ENCODE measurements at regions not wholly inside any gene's neighbourhood (a gene's known extent, or its start where the extent isn't known, plus 50 kb on each side); places are given as distances from the start of the nearest gene placed in this dataset.

- no peak for TF ChIP-seq NFYB (IDR thresholded peaks at IDR 0.05; ENCODE audit: insufficient read depth, low read depth, low read length)
- no peak for TF ChIP-seq TBL1XR1 (IDR thresholded peaks at IDR 0.05; ENCODE audit: low read depth, low read length)
- TF ChIP-seq SMARCA5 (IDR thresholded peaks at IDR 0.05): no peak
- no peak; the same call in 1 of the 2 replicates for TF ChIP-seq ZBED1 (IDR thresholded peaks at IDR 0.05; ENCODE audit: borderline replicate concordance)
- TF ChIP-seq, protein P1, sequence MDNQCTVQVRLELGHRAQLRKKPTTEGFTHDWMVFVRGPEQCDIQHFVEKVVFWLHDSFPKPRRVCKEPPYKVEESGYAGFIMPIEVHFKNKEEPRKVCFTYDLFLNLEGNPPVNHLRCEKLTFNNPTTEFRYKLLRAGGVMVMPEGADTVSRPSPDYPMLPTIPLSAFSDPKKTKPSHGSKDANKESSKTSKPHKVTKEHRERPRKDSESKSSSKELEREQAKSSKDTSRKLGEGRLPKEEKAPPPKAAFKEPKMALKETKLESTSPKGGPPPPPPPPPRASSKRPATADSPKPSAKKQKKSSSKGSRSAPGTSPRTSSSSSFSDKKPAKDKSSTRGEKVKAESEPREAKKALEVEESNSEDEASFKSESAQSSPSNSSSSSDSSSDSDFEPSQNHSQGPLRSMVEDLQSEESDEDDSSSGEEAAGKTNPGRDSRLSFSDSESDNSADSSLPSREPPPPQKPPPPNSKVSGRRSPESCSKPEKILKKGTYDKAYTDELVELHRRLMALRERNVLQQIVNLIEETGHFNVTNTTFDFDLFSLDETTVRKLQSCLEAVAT (IDR thresholded peaks at IDR 0.05): no peak
- TF ChIP-seq FOXK2 (IDR thresholded peaks at IDR 0.05): no peak
- peak in 1 of 2 experiments; percentile 27; a peak in 2 of 4 replicates for TF ChIP-seq IKZF2 (IDR thresholded peaks at IDR 0.05)
- no peak for TF ChIP-seq BHLHE40 (IDR thresholded peaks at IDR 0.05; ENCODE audit: borderline replicate concordance in 1 of 2, low read depth in 2 of 2, low read length in 1 of 2)
- no peak for TF ChIP-seq ZNF384 (IDR thresholded peaks at IDR 0.05; ENCODE audit: borderline replicate concordance, low read depth, low read length)
- peak; percentile 84 for TF ChIP-seq RUNX3 (IDR thresholded peaks at IDR 0.05; ENCODE audit: low read length)
- no peak for TF ChIP-seq PAX5 (IDR thresholded peaks at IDR 0.05; ENCODE audit: borderline replicate concordance, low read depth, low read length)
- TF ChIP-seq BMI1 (IDR thresholded peaks at IDR 0.05; ENCODE audit: borderline replicate concordance): no peak
- TF ChIP-seq, protein P2, sequence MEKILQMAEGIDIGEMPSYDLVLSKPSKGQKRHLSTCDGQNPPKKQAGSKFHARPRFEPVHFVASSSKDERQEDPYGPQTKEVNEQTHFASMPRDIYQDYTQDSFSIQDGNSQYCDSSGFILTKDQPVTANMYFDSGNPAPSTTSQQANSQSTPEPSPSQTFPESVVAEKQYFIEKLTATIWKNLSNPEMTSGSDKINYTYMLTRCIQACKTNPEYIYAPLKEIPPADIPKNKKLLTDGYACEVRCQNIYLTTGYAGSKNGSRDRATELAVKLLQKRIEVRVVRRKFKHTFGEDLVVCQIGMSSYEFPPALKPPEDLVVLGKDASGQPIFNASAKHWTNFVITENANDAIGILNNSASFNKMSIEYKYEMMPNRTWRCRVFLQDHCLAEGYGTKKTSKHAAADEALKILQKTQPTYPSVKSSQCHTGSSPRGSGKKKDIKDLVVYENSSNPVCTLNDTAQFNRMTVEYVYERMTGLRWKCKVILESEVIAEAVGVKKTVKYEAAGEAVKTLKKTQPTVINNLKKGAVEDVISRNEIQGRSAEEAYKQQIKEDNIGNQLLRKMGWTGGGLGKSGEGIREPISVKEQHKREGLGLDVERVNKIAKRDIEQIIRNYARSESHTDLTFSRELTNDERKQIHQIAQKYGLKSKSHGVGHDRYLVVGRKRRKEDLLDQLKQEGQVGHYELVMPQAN (conservative IDR thresholded peaks at IDR 0.05): no peak
- TF ChIP-seq, protein P3, sequence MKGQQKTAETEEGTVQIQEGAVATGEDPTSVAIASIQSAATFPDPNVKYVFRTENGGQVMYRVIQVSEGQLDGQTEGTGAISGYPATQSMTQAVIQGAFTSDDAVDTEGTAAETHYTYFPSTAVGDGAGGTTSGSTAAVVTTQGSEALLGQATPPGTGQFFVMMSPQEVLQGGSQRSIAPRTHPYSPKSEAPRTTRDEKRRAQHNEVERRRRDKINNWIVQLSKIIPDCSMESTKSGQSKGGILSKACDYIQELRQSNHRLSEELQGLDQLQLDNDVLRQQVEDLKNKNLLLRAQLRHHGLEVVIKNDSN (IDR thresholded peaks at IDR 0.05; ENCODE audit: borderline replicate concordance, extremely low read length, insufficient read depth, low read depth, low read length): no peak
- TF ChIP-seq CHD1 (IDR thresholded peaks at IDR 0.05; ENCODE audit: low read depth, low read length): no peak
- no peak for TF ChIP-seq EGR1 (IDR thresholded peaks at IDR 0.05; ENCODE audit: borderline replicate concordance in 1 of 2, low read depth in 2 of 2, low read length in 2 of 2)
- TF ChIP-seq, protein P4, sequence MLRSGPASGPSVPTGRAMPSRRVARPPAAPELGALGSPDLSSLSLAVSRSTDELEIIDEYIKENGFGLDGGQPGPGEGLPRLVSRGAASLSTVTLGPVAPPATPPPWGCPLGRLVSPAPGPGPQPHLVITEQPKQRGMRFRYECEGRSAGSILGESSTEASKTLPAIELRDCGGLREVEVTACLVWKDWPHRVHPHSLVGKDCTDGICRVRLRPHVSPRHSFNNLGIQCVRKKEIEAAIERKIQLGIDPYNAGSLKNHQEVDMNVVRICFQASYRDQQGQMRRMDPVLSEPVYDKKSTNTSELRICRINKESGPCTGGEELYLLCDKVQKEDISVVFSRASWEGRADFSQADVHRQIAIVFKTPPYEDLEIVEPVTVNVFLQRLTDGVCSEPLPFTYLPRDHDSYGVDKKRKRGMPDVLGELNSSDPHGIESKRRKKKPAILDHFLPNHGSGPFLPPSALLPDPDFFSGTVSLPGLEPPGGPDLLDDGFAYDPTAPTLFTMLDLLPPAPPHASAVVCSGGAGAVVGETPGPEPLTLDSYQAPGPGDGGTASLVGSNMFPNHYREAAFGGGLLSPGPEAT (IDR thresholded peaks at IDR 0.05; ENCODE audit: low read depth): no peak
- no peak for TF ChIP-seq EP300 (IDR thresholded peaks at IDR 0.05; ENCODE audit: borderline replicate concordance in 1 of 2, control insufficient read depth in 1 of 2, low read depth in 2 of 2, low read length in 2 of 2)
- no peak for TF ChIP-seq ELK1 (IDR thresholded peaks at IDR 0.05; ENCODE audit: low read depth, low read length)
- peak; percentile 59 for TF ChIP-seq JUNB (IDR thresholded peaks at IDR 0.05)
- TF ChIP-seq POU2F2 (IDR thresholded peaks at IDR 0.05; ENCODE audit: borderline replicate concordance, low read depth, low read length): no peak
- peak; percentile 27; the same call in 1 of the 2 replicates for TF ChIP-seq CREM (IDR thresholded peaks at IDR 0.05; ENCODE audit: low read depth)
- TF ChIP-seq MEF2A (IDR thresholded peaks at IDR 0.05; ENCODE audit: insufficient read depth, low read depth, low read length): no peak
- TF ChIP-seq IKZF1 (conservative IDR thresholded peaks at IDR 0.05): peak; percentile 34; the same call in 1 of the 2 replicates
- peak; percentile 22; the same call in 1 of the 2 replicates for TF ChIP-seq EED (IDR thresholded peaks at IDR 0.05; ENCODE audit: low read depth)
- TF ChIP-seq ESRRA (IDR thresholded peaks at IDR 0.05; ENCODE audit: low read length): no peak
These were observed 626.6 kb upstream of the ADGRB3 start (continued) for GRCh38 chr6:68008445-68008844.
